AG20443 (cell line): ENCODE measurements at regions not wholly inside any gene's neighbourhood (a gene's known extent, or its start where the extent isn't known, plus 50 kb on each side); places are given as distances from the start of the nearest gene placed in this dataset.

ENCODE experiments used
- DNase-seq: peaks from one replicate; pipeline ENCODE4 v3.0.0; 2012; ENCODE audit warnings: low spot score, mixed read lengths

- DNase-seq, result no peak
These were observed 584.3 kb downstream of the BCL11A start for GRCh38 chr2:59969161-59969560.

- no peak for DNase-seq
These were observed 585.0 kb downstream of the BCL11A start for GRCh38 chr2:59968441-59968840.

- DNase-seq, result no peak
These were observed 585.8 kb downstream of the BCL11A start for GRCh38 chr2:59967691-59968090.

GRCh38 chr2:59963157-59963556, 590.3 kb downstream of the BCL11A start:
- DNase-seq, result no peak

- DNase-seq, result no peak
These were observed 591.7 kb downstream of the BCL11A start for GRCh38 chr2:59961746-59962145.

GRCh38 chr2:59959944-59960343, 593.5 kb downstream of the BCL11A start:
- no peak for DNase-seq

GRCh38 chr2:59957504-59957903, 596.0 kb downstream of the BCL11A start:
- no peak for DNase-seq

- DNase-seq, result no peak
These were observed 596.5 kb downstream of the BCL11A start for GRCh38 chr2:59956981-59957380.

- DNase-seq, result no peak
These were observed 605.4 kb downstream of the BCL11A start for GRCh38 chr2:59947917-59948541.

GRCh38 chr2:59947209-59947608, 606.2 kb downstream of the BCL11A start:
- no peak for DNase-seq

GRCh38 chr2:59939236-59939635, 614.2 kb downstream of the BCL11A start:
- DNase-seq, result no peak

- no peak for DNase-seq
These were observed 615.3 kb downstream of the BCL11A start for GRCh38 chr2:59938181-59938580.

GRCh38 chr2:59936048-59936447, 617.4 kb downstream of the BCL11A start:
- DNase-seq, result no peak

- DNase-seq, result no peak
These were observed 618.4 kb downstream of the BCL11A start for GRCh38 chr2:59935005-59935404.

GRCh38 chr2:59933948-59934347, 619.5 kb downstream of the BCL11A start:
- no peak for DNase-seq

- no peak for DNase-seq
These were observed 621.1 kb downstream of the BCL11A start for GRCh38 chr2:59932341-59932740.

- DNase-seq, result no peak
These were observed 623.0 kb downstream of the BCL11A start for GRCh38 chr2:59930430-59930829.

GRCh38 chr2:59926731-59927130, 626.7 kb downstream of the BCL11A start:
- no peak for DNase-seq

- no peak for DNase-seq
These were observed 628.1 kb downstream of the BCL11A start for GRCh38 chr2:59925321-59925720.

- no peak for DNase-seq
These were observed 629.1 kb downstream of the BCL11A start for GRCh38 chr2:59924346-59924745.

GRCh38 chr2:59922450-59922849, 631.0 kb downstream of the BCL11A start:
- no peak for DNase-seq

- no peak for DNase-seq
These were observed 631.7 kb downstream of the BCL11A start for GRCh38 chr2:59921743-59922142.

- no peak for DNase-seq
These were observed 632.5 kb downstream of the BCL11A start for GRCh38 chr2:59920961-59921360.

- DNase-seq, result no peak
These were observed 633.1 kb downstream of the BCL11A start for GRCh38 chr2:59920307-59920706.

GRCh38 chr2:59919579-59919978, 633.9 kb downstream of the BCL11A start:
- DNase-seq, result no peak
